Skin of body (tissue), 1 donor: ENCODE measurements at regions not wholly inside any gene's neighbourhood (a gene's known extent, or its start where the extent isn't known, plus 50 kb on each side); places are given as distances from the start of the nearest gene placed in this dataset.

Source experiments
- DNase-seq: peaks from one replicate; lab custom pipeline; 2025; lab: John Stamatoyannopoulos, UW

- DNase-seq, result no peak
Observed at GRCh38 chr15:26477044-26477443, 295.8 kb downstream of the GABRB3 start.

DNA sequence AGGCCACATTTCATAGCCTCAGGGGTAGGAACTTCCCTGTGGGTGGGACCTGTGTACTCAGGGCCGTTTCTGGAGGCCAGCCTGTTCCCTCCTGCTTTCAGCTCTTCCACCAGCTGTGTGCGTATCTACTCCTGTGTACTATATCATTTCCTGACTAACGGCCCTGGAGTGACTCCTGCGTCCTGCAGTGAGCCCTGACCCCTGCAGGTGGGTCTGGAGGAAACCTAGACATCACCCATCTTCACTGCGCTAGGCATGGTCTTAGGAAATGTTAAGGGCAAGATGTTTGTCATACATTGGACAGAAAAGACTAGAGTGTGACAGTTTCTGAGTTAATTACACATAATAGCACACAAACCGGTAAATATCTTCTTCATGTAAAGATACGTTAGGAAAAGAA lies 297.3 kb downstream of the GABRB3 start:
- DNase-seq, result no peak

GRCh38 chr15:26472661-26473060 lies 300.2 kb downstream of the GABRB3 start:
- no peak for DNase-seq

- DNase-seq, result no peak
Observed at GRCh38 chr15:26461847-26462608, 310.8 kb downstream of the GABRB3 start.

DNA sequence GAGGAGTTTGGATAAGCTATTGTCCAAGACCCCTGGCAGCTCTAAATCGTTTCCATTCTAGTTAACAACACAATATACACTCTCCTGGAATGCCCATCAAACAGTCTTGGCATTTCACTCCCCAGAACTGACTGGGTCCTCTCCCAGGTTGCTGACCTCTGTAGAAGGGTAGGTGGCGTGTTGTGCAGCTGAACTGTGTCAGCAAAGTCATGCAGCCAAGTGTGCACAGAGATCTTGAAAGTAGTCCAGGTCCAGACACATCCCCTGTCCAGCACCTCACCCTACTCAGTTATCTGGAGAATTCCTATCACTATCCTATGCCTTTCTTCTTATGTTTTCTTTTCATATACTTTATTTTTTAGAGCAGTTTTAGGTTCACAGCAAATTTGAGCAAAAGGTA lies 312.7 kb downstream of the GABRB3 start:
- no peak for DNase-seq

- DNase-seq, result no peak
Observed at GRCh38 chr15:26455828-26456227, 317.0 kb downstream of the GABRB3 start.

GRCh38 chr15:26453914-26454313 lies 319.0 kb downstream of the GABRB3 start:
- DNase-seq, result no peak

- DNase-seq, result no peak
Observed at GRCh38 chr15:26451995-26452394, 320.9 kb downstream of the GABRB3 start.

DNA sequence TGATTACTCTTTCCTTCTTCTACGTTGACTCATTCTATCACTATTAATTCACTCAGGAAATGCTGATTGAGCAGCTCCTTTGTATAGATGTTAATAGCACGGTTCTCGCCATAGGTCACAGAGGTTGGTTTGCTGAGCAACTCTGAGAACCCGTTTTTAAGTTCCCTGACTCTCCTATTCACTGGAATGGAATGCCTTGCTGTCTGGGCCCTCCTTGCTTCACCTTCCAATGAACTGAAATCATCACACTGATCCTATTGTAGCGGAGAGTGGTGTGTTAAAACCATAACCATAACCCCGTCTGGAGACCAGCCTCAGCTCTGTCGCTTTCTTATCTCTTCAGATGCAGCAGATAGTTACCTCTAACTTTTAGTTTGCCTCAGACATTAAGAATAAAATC lies 323.6 kb downstream of the GABRB3 start:
- no peak for DNase-seq

DNA sequence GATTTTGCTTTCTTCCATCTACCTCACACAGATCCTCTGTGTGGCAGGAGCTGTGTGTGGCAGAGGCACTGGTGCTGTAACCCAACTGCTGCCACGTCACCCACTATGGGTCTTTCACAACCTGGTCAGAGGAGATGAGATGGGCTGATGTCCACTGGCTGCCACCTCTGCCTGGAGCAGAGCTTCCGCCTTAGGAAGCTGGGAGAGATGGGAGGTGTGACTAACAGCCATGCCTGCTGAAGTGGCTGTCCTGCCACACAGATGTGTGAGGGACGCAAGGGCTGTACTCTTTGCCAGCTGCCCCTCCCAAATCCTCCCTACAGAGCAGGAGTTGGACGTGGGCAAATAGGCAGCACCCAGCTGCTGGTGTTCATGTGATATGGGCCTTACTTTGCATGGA lies 329.5 kb downstream of the GABRB3 start:
- no peak for DNase-seq

GRCh38 chr15:26442680-26443079 lies 330.2 kb downstream of the GABRB3 start:
- DNase-seq, result no peak

GRCh38 chr15:26439681-26440080 lies 333.2 kb downstream of the GABRB3 start:
- DNase-seq, result no peak

DNA sequence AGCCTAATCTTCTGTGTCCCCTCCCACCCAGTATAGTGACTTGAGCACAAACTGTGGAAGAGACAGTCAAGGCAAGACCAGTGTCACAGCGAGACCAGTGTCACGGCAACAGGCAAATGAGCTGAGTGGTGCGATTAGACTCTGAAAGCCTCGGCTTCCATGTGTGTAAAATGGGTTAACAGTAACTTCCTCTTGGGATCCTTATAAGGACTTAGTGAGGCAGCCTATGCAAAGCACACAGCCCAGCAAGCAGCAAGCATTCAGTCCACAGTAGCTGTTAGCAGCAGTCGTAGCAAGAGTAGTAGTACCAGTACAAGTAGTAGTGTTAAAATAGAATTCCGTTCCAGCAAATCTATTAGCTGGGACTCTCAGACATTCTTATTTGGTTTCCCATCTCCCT lies 334.1 kb downstream of the GABRB3 start:
- no peak for DNase-seq

- DNase-seq, result no peak
Observed at GRCh38 chr15:26438316-26438715, 334.6 kb downstream of the GABRB3 start.

- DNase-seq, result no peak
Observed at GRCh38 chr15:26433818-26434217, 339.0 kb downstream of the GABRB3 start.

DNA sequence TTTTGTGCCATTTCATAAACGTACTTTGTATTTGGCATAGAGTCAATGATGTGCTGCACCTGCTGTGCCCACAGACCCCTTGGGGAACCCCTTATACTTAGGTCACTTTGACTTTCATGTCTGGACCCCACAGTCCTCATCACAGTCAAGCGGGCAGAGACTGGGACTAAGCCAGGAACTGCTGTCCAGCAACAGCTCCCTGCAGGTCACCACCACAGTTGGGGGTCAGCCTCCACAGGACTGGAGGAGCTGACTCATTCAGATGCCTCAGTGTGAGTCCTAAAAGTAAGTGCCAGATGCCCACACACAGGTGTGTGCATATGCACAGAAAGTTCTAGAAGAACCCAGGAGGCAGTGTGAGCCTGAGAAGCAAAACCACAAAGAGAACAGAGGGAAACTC lies 339.8 kb downstream of the GABRB3 start:
- DNase-seq, result no peak

- no peak for DNase-seq
Observed at GRCh38 chr15:26421065-26421464, 351.8 kb downstream of the GABRB3 start.

DNA sequence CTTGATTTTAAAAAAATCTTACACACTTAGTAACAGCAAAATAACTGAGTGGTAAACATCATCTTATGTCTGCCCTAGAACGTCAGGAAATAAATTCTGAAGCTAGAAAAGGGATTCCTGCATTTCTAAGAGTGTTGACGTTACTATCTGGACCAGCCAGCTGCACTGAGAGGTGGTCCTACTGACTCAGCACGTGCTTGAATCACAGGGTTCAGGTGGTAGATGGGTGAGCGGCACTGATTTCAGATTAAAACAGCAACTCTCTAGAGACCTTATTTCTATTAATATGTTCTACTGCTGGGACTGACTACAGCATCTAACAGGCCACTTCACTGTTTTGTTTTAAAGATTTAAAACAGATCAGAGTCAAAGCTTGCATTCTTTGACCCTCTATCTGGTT lies 377.2 kb downstream of the GABRB3 start:
- no peak for DNase-seq

DNA sequence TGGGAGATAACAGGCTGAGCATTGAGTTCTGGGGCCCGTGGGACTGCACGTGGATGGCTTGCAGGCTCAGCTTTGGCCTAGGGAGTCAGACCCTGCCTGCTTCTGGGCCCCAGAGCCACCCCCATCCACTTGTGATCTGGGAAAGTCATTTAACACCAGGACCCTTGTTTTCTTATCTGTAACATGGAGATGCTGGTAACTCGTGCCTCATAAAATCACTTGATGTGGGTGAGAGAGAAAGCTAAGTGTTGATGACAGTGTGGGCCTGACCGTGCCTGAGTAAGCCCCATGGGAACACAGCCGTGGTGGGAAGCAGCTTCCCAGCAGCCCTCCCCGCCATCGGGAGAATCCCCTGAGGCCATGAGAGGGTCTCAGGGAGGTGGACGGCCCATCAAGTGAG lies 378.1 kb downstream of the GABRB3 start:
- no peak for DNase-seq

- DNase-seq, result no peak
Observed at GRCh38 chr15:26392956-26393355, 379.9 kb downstream of the GABRB3 start.

- DNase-seq, result no peak
Observed at GRCh38 chr15:26391567-26392194, 381.2 kb downstream of the GABRB3 start.

- DNase-seq, result no peak
Observed at GRCh38 chr15:26382444-26383072, 390.3 kb downstream of the GABRB3 start.

DNA sequence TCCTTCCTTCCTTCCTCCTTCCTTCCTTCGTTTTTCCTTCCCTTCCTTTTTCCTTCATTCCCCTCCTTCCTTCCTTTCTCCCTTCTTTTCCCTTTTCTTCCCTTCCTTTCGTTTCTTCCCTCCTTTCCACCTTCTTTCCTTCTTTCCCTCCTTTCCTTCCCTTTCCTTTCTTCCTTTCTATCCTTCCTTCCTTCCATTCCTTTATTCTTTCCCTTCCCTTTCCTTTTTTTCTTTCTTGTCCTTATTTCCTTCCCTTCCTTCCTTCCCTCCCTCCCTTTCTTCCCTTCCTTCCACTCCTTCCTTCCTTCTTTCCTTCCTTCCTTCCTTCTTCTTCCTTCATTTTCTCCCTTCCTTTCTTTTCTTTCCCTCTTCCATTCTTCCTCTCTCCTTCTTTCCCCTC lies 394.6 kb downstream of the GABRB3 start:
- DNase-seq, result no peak
